HG03103 (cell line): ENCODE measurements at regions not wholly inside any gene's neighbourhood (a gene's known extent, or its start where the extent isn't known, plus 50 kb on each side); places are given as distances from the start of the nearest gene placed in this dataset.

Experiments
- ATAC-seq: cut with Tn5 transposase; IDR thresholded peaks from one replicate; pipeline ENCODE4 v1.9.1; 2021; ENCODE audit warnings: low read depth; ENCODE audit not compliant: unreplicated experiment

DNA sequence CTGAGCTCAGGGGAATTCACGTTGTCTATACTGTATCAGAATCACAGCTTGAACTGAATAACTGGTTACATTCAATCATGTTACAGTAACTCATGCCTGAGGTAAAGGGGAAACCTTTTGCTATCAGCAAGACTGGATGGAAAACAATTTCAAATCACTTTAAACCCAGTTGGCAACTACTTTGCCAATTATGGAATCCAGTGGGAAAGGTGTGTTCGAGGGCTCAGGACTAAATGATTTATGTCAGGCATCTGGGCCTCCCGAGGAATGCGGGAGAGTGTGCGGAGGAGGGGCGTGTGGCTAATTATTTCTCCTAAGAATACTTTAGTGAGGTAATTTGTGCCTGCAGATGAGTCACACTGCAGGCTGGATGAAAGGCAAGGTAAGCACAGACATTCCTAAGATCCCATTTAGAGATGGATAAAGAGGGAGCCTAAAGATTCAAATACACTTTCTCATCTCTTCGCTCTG lies 100.1 kb downstream of the HRH4 start:
- ATAC-seq, result no peak

- no peak for ATAC-seq
These were observed 101.0 kb downstream of the HRH4 start for GRCh38 chr18:24561369-24561965.

GRCh38 chr18:24567199-24567598 lies 106.8 kb downstream of the HRH4 start:
- no peak for ATAC-seq

GRCh38 chr18:24570716-24571115 lies 110.3 kb downstream of the HRH4 start:
- no peak for ATAC-seq

- no peak for ATAC-seq
These were observed 122.3 kb downstream of the HRH4 start for GRCh38 chr18:24582771-24583170.

DNA sequence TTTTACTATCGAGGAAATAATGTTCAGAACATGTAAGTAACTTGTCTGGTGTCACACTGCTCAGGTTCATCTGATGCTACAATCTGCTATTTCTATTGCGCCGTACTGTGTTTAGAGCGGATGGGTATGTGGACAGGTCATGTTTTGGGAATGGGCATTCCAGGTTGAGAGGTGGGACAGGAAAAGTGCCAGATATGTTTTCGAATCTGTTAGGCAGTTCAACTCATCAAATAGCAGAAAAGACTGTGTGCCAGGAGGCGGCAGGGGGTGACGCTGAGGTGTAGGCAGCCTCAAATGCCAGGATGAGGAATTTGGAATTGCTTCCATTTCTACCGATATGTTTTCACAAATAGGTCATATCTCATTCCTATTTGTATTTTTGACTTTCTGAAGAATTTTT lies 123.8 kb downstream of the HRH4 start:
- ATAC-seq, result no peak

DNA sequence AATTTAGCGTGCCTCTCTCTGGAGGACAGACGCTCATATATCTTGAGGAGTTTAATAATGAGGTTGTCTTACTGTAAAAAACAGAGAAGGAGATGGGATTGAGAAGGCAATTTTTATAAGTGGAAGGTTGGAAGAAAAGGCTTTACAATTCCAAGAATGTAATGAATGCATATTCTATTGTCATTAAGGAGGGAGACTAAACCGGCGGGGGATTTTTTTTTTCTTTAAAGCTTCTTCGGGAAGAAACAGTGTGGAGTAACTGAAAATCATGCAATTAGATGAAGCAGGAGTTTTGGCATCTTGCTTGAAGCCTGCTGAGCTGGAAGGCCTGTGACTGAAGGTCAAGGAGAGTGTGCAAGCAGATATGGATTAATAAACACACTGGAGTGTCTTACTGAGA lies 124.4 kb downstream of the HRH4 start:
- no peak for ATAC-seq

GRCh38 chr18:24585996-24586566 lies 125.6 kb downstream of the HRH4 start:
- no peak for ATAC-seq

DNA sequence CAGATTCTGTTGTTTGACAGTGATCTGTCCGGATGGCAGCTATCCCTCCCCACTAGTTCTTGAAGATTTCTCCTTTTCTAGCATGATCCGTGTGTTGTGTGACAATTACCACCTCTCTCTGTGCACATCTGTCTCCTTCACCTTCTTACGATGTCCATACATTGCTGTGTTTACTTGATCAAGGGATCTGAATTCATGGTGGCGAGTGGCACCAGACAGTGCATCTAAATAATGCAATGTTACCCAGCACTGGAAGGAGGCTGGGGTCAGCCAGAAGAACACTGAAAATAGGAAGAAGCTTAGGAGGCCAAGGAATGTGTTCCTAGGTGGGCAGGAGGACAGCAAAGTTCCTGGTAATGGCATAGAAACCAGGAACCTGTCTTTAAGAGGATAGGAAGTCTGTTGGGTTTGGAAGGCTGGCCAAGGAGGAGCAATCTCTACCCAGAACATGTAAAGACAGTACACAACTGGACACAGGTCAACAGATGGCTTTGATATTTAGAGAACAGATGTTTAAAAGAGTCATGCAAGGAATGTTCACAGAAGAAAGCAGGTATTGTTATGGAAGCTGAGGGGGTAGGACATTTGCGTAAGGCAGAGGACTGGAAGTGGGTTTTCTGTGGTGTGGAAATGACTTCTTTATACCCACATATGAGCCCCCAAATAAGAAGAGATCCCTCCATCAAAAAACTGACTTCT lies 126.4 kb downstream of the HRH4 start:
- no peak for ATAC-seq

DNA sequence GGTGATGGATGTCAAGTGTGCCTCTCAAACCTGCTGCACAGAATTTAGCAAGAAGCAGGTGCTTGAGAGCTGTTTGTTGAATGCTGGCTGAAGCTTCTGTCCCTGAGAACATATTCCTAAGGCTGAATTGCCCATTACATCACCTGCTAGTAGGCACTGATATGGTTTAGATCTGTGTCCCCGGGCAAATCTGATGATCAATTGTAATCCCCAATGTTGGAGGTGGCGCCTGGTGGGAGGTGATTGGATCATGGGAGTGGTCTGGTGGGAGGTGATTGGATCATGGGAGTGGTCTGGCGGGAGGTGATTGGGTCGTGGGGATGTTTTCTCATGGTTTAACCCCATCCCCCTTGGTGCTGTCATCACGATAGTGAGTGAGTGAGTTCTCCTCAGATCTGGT lies 128.0 kb downstream of the HRH4 start:
- ATAC-seq, result no peak

DNA sequence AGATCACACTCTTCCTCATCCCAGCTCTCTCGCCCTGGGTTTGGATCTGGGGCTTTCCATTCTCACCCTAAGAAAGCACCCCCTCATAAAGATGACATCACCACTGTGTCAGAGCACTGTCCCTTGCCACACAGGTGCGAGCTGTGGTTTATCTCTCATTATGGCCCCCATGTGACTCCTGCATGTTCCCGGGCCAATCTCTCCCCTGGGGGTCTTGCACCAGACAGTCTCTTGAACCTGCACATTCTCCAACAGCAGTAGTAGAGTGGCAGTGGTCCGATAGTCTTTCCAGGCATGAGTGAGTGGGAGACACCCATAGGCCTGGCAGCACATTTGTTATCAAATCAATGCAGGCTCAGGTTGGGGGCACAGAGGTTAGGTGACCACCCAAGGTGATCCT lies 130.5 kb downstream of the HRH4 start:
- no peak for ATAC-seq

DNA sequence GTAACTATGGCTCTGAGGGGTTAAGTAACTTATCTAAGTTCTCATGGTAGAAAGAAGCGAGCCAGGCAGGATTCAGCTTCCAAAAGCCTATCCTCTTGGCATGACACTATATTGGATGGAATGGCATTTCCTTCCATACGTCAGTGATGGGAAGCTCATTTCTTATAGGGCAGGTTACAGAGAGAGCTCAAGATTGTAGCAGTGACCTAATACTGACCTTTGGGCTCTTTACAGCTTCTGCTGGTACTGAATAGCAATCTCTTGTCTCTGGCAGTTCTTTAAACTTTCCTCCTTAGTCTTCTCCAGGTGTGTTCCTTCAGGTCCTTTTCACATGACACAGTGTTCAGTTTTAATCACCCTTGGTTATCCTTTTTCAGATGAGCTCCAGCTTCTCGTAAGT lies 133.0 kb downstream of the HRH4 start:
- no peak for ATAC-seq

- no peak for ATAC-seq
These were observed 133.4 kb downstream of the HRH4 start for GRCh38 chr18:24593886-24594285.

DNA sequence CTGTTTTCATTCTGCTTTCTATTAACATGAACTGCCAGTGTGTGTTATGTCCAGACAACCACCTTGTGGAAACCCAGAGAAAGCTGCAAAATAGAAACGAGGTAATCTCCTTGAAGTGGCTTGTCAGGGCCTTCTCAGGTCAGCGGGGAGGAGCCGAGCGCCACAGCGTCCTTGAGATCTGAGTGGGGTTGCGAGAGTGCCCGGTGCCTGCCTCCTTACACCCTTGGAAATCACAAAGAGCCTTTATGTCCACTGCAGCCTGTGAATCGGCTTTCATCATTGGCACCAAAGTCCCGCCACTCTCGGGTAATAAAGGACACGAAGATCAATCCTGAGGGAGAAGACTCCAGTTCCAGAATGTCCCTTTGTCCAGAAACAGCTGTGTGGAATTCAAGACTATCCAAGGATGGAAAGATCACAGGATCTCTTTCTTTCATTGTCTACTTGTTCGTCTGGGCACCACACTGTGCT lies 135.2 kb downstream of the HRH4 start:
- ATAC-seq, result no peak

- ATAC-seq, result no peak
These were observed 139.7 kb downstream of the HRH4 start for GRCh38 chr18:24600076-24600654.

- no peak for ATAC-seq
These were observed 141.1 kb downstream of the HRH4 start for GRCh38 chr18:24601585-24601984.

DNA sequence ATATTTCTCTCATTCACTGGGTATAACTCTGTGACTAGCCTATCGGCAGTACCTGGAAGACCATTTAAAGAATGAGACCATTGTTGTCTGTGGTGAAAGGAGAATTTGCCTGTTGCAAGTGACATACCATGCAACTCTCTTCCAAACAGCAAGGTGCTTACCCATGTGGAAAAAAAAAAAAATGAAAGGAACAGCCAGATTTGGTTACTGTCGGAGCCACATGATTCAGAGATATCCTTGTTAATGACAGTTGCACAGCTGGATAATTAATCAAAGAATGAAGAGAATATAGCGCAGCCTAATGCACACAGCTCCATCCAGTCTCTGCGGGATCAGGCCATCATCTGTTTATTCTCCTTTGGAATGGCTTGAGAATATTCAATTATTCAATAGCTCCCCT lies 141.8 kb downstream of the HRH4 start:
- no peak for ATAC-seq

- ATAC-seq, result no peak
These were observed 142.7 kb downstream of the HRH4 start for GRCh38 chr18:24603151-24603550.

DNA sequence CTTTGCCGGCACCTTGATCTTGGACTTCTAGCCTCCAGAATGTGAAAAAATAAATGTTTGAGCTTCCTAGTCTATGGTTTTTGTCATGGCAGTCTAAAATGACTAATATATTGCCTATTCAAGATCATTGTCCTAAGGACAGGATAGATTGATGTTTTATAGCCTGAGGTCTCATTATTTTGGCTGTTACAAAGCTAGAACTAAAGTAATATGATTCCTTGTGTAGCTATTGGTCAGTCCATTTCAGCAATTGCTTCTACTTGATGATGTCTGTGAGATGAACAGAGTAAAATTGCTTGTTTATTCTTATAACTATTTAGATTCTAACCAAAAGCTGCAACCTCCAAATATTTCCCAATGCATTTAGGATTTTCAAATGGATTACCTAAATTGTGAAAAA lies 145.0 kb downstream of the HRH4 start:
- no peak for ATAC-seq

GRCh38 chr18:24609254-24609653 lies 148.8 kb downstream of the HRH4 start:
- no peak for ATAC-seq

GRCh38 chr18:24611075-24611474 lies 150.6 kb downstream of the HRH4 start:
- ATAC-seq, result no peak
